ENCODE measurements at regions not wholly inside any gene's neighbourhood (a gene's known extent, or its start where the extent isn't known, plus 50 kb on each side); places are given as distances from the start of the nearest gene placed in this dataset.
"Not testable (repeated sequence)": the region's sequence is repeated elsewhere in the genome, so short reads cannot be mapped to it uniquely, and the experiment has no call there.

GRCh38 chr4:138500869-138501268 lies 258.7 kb upstream of the SLC7A11 start:
- no peak for DNase-seq (ENCODE audit: low read depth)

DNA sequence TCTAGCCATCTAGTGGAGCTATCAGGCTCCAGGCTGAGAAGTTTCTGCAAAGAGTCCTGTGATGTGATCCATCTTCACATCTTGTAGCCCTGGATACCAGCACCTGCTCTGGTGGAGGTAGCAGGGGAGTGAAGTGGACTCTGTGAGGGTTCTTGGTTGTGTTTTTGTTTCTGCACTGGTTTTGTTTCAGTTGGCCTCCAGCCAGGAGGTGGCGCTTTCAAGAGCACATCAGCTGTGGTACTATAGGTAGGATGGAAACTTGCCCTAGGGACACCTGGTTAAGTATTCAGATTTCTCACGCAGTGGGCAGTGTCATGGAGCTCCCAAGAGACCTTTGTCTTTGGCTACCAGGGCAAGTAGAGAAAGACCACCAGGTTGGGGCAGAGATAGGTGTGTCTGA lies 257.5 kb upstream of the SLC7A11 start:
- no peak for DNase-seq (ENCODE audit: low read depth)

GRCh38 chr4:138494931-138495330 lies 252.8 kb upstream of the SLC7A11 start:
- DNase-seq (ENCODE audit: low read depth) = no peak

DNA sequence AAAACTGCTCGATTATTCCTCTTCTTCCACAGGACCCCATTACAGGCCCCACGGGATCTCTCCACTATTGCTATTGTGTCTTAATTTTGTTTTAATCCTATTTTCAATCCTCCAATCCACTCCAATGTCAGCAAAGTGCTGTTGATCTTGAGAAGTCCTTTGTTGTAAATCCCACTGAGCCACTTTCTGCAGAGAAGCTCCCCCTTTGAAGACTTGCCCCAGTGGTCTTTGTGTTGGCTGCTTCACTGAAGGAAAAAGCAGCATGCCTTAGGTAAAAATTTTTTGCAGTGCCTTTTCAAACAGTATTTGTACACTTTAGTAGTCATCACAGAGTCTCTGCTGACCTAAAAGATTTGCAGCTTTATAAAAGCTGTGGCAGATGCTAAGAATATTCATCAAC lies 252.0 kb upstream of the SLC7A11 start:
- no peak for DNase-seq (ENCODE audit: low read depth)

DNA sequence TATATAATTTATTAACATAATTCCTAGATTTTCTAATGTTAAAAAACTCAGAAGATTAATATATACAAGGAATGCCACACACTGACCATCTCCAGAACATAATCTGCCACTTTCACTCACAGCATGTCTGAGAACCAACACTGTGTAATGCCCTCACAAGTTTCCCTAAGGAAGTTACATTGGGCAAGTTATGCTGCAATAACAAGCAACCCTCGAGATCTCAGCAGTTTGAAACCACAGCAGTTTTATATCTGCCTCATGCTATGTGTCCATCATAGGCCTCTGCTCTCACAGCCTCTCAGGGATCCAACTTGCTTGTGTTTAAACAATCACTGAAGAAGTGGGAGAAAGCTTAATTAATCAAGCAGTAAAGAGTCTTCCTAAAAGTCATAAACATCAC lies 250.0 kb upstream of the SLC7A11 start:
- DNase-seq (ENCODE audit: low read depth) = no peak

DNA sequence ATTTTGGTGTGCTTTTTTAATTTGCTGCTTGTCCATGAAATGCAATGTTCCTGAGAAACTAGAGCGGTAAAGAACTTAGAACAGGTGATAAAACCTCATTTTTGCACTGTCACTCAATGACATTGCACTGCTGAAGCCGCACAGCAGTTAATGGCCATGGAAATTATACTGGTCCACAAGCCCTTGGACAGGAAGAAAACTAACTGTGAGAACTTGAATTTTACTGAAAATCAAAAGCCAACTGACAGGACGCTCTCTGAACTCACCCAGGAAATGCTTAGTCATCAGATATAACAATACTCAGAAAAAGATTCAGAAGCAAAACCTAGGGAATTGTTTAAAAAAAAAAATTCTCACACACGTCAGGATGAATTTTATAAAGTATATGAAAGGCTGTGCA lies 246.4 kb upstream of the SLC7A11 start:
- DNase-seq (ENCODE audit: low read depth) = no peak

- no peak for DNase-seq (ENCODE audit: low read depth)
Observed at GRCh38 chr4:138487670-138488069, 245.5 kb upstream of the SLC7A11 start.

DNA sequence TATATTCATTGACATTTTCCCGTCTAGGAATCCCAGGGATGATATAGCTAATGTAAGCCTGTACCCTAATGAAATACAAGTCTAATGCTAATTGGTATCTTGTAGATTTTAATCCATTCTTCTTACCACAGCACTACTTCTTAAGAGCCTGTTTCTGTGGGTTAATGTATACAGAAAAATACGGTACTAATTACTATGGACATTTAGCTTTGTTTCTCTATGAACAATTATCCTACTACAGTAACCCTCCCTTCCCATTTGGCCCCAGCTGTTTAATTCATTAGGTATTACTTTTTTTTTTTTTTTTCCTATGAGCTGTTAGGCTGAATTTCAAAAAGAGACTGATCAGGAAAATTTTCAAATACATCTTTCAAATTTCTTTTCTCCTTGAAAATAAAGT lies 245.1 kb upstream of the SLC7A11 start:
- no peak for DNase-seq (ENCODE audit: low read depth)

- no peak for DNase-seq (ENCODE audit: low read depth)
Observed at GRCh38 chr4:138485498-138485897, 243.3 kb upstream of the SLC7A11 start.

- no peak for DNase-seq (ENCODE audit: low read depth)
Observed at GRCh38 chr4:138475116-138475515, 233.0 kb upstream of the SLC7A11 start.

DNA sequence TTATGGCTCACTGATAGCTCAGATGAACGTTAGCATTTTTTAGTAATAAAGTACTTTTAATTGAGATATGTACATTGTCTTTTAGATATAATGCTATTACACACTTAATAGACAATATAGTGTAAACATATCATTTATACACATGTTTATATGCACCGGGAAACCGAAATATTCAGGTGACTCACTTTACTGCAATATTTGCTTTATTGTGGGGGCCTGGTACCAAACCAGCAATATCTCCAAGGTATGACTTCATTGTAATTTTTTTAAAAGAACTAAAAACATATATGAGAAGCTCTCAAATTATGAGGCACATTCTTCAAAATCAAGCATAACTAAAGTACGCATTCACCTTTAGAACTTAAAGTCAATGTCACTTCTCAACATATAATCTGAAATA lies 231.2 kb upstream of the SLC7A11 start:
- no peak for DNase-seq (ENCODE audit: low read depth)

- DNase-seq (ENCODE audit: low read depth) = no peak
Observed at GRCh38 chr4:138460477-138461414, 218.6 kb upstream of the SLC7A11 start.

GRCh38 chr4:138458751-138459150 lies 216.6 kb upstream of the SLC7A11 start:
- DNase-seq (ENCODE audit: low read depth) = no peak

DNA sequence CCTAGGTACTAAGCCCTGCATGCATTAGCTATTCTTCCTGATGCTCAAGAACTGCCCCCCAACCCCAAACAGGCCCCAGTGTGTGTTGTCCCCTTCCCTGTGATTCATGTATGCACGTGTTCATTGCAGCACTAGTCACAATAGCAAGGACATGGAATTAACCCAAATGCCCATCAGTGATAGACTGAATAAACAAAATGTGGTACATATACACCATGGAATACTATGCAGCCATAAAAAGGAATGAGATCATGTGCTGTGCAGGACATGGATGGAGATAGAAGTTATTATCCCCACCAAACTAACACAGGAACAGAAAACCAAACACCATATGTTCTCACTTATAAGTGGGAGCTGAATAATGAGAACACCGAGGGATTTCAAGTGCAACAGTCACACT lies 214.2 kb upstream of the SLC7A11 start:
- DNase-seq (ENCODE audit: low read depth) = not testable (repeated sequence)

DNA sequence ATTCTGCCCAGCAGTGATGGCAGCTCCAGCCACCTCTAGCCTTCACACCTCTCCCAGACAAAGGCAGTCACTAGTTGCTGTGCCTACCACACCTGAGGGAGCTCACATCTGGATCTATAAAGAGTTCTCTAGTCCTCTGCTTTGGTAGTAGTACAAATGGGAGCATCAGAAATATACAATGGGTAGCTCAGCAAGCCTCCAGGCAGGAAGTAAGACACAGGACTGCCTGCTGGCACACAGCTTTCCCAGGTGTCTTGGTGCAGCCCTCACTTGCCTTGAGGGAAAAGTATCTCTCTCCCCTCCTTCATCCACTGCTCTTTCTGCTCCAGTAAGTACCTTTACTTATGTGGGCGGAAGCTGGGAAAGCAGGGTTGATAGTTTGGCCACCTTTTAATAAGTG lies 212.9 kb upstream of the SLC7A11 start:
- no peak for DNase-seq (ENCODE audit: low read depth)

DNA sequence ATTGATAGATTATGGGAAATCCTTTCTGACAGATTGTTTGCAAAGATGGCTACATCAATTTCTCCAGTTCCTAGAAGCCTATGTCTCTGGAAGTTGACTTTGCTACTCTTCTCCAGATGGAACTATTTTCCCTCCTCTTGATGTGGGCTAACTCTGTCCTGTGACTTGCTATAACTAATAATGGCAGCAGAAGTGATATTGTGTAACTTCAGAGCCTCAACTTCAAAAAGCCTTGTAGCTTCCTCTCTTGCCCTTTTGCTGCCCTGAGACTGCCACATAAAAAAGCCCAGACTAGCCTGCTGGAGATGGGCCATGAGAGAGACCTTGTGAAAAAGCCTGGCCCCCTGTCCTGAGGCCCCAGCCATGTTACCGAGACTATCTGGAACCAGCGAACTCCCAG lies 210.7 kb upstream of the SLC7A11 start:
- no peak for DNase-seq (ENCODE audit: low read depth)

GRCh38 chr4:138451276-138451663 lies 209.1 kb upstream of the SLC7A11 start:
- DNase-seq (ENCODE audit: low read depth) = no peak

GRCh38 chr4:138450546-138451275 lies 208.6 kb upstream of the SLC7A11 start:
- DNase-seq (ENCODE audit: low read depth) = no peak

- DNase-seq (ENCODE audit: low read depth) = no peak
Observed at GRCh38 chr4:138449938-138450337, 207.8 kb upstream of the SLC7A11 start.

GRCh38 chr4:138448169-138448568 lies 206.0 kb upstream of the SLC7A11 start:
- DNase-seq (ENCODE audit: low read depth) = no peak

- DNase-seq (ENCODE audit: low read depth) = no peak
Observed at GRCh38 chr4:138446456-138446855, 204.3 kb upstream of the SLC7A11 start.

DNA sequence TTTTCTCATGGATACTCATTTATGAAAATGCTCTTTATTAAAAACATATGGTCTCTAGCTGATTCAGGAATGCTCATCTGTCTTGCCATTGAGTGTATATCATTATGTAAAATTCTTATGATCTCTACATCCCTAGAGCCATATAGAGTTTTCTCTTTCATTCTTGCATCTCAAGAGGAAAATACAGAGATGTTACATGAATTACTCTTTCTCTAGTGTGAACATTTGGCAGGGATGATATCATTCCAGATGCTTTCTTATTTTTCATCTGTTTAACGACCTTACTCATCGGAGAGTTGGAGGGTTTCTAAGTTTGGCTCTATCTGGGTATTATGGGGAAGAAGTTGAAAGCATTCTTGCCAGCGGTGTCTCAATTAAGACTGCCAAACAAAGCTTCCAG lies 202.9 kb upstream of the SLC7A11 start:
- DNase-seq (ENCODE audit: low read depth) = no peak

GRCh38 chr4:138444260-138444659 lies 202.1 kb upstream of the SLC7A11 start:
- no peak for DNase-seq (ENCODE audit: low read depth)
